ENCODE measurements at regions not wholly inside any gene's neighbourhood (a gene's known extent, or its start where the extent isn't known, plus 50 kb on each side); places are given as distances from the start of the nearest gene placed in this dataset.

GRCh38 chr2:103526757-103527156, 764.9 kb downstream of the TMEM182 start:
- no peak overlapping the region for H3K14ac ChIP-seq (ENCODE audit: insufficient read depth, low read length)
- H2BK120ac ChIP-seq (ENCODE audit: low read depth, low read length, poor library complexity, severe bottlenecking): no peak overlapping the region
- H3K27ac ChIP-seq (ENCODE audit: insufficient read length, low read depth, low read length): no peak overlapping the region
- no peak overlapping the region for H3K23ac ChIP-seq (ENCODE audit: insufficient read length, low read depth, low read length)
- no peak overlapping the region for H2AFZ ChIP-seq (ENCODE audit: low read length)
- H3K9me3 Mint-ChIP-seq: no peaks in the 10 kb centered on the region; a peak in 1 of 5 replicates
- no peaks in the 10 kb centered on the region for H3K23me2 ChIP-seq (ENCODE audit: insufficient read length, low read depth, low read length, poor library complexity, severe bottlenecking)
- no peak overlapping the region for H3K56ac ChIP-seq (ENCODE audit: insufficient read length, low read depth, low read length)
- H3K4me2 ChIP-seq (ENCODE audit: insufficient read depth, insufficient read length, low read length): no peak overlapping the region
- H3K27me3 Mint-ChIP-seq (ENCODE audit: low read depth): no peaks in the 10 kb centered on the region
- H2BK15ac ChIP-seq (ENCODE audit: low read depth, low read length): no peak overlapping the region
- no peak overlapping the region for H2BK20ac ChIP-seq (ENCODE audit: low read depth, low read length, poor library complexity, severe bottlenecking)
- H2BK12ac ChIP-seq (ENCODE audit: insufficient read length, low read depth, low read length): no peak overlapping the region
- H3K9ac ChIP-seq (ENCODE audit: extremely low read depth, insufficient read length, low read length): no peak overlapping the region
- no peaks in the 10 kb centered on the region for H3K9me3 ChIP-seq (ENCODE audit: control insufficient read depth, low read depth, low read length)
- H3K4me3 Mint-ChIP-seq: no peak overlapping the region
- no peaks in the 10 kb centered on the region for H3K27me3 ChIP-seq (ENCODE audit: insufficient read depth, low read length)
- H3K18ac ChIP-seq (ENCODE audit: insufficient read length, low read depth, low read length): no peak overlapping the region
- H2BK5ac ChIP-seq (ENCODE audit: insufficient read length, low read length): no peak overlapping the region
- H4K5ac ChIP-seq (ENCODE audit: insufficient read length, low read depth, low read length): no peak overlapping the region
- H3K4ac ChIP-seq (ENCODE audit: low read depth, low read length): no peak overlapping the region
- no peak overlapping the region for H3T11ph ChIP-seq (ENCODE audit: low read length)
- TF ChIP-seq CTCF (conservative IDR thresholded peaks at IDR 0.05): no peak
- DNase-seq: no peak
- H4K20me1 ChIP-seq (ENCODE audit: control insufficient read depth, insufficient read depth, insufficient read length): no peaks in the 10 kb centered on the region
- no peak overlapping the region for H4K8ac ChIP-seq (replicated peaks; ENCODE audit: insufficient read length, low read depth, low read length)
- no peaks in the 10 kb centered on the region for H3K4me1 ChIP-seq (ENCODE audit: insufficient read depth, low read length)
- H4K91ac ChIP-seq (ENCODE audit: insufficient read length, low read depth, low read length): no peak overlapping the region
- peaks cover 4% of the 10 kb centered on the region in 2 experiments; a peak in 3 of 4 replicates for H3K4me1 Mint-ChIP-seq
- H3K27ac Mint-ChIP-seq: no peak overlapping the region
- no peaks in the 10 kb centered on the region for H3K79me1 ChIP-seq (ENCODE audit: insufficient read depth, low read depth, low read length, poor library complexity, severe bottlenecking)
- H2AK5ac ChIP-seq (ENCODE audit: insufficient read length, low read length): no peak overlapping the region
- H3K79me2 ChIP-seq (ENCODE audit: insufficient read depth, low read length): no peaks in the 10 kb centered on the region
- WGBS (ENCODE audit: extremely low coverage, insufficient read length, low lambda C conversion rate): no CpG with 5 or more reads among the region's 9 CpGs
- H3K36me3 Mint-ChIP-seq (ENCODE audit: insufficient read depth in 1 of 3, low read depth in 3 of 3): 0 out of 7 replicates have a peak, but pooled peaks cover 0 to under 1% (median 0%) of the 10 kb centered on the region in 3 experiments
